Skeletal muscle tissue (tissue), 3 donors: ENCODE measurements at regions not wholly inside any gene's neighbourhood (a gene's known extent, or its start where the extent isn't known, plus 50 kb on each side); places are given as distances from the start of the nearest gene placed in this dataset.

Experiments used
- H3K27ac ChIP-seq: one replicate; pipeline ENCODE4 v1.7.0; 2013; ENCODE audit warnings: mild to moderate bottlenecking, low read depth, low read length, inconsistent platforms
- H3K27me3 ChIP-seq, 3 donors: one replicate each; pipeline ENCODE4 v1.7.0; 2013; ENCODE audit warnings: low read length in 3 of 3; ENCODE audit not compliant: control insufficient read depth in 3 of 3, insufficient read depth in 3 of 3
- H3K36me3 ChIP-seq, 3 donors: one replicate each; pipeline ENCODE4 v1.7.0; 2013; ENCODE audit warnings: low read length in 3 of 3; ENCODE audit not compliant: control insufficient read depth in 3 of 3, insufficient read depth in 3 of 3
- H3K4me1 ChIP-seq, 3 donors: one replicate each; pipeline ENCODE4 v1.7.0; 2013; ENCODE audit warnings: low read length in 3 of 3, mild to moderate bottlenecking in 3 of 3; ENCODE audit not compliant: control insufficient read depth in 3 of 3, insufficient read depth in 3 of 3
- H3K4me3 ChIP-seq, 3 donors: one replicate each; pipeline ENCODE4 v1.7.0; 2013; ENCODE audit warnings: low read length in 3 of 3
- H3K9ac ChIP-seq, 3 donors: one replicate each; pipeline ENCODE4 v1.7.0; 2013; ENCODE audit warnings: low read length in 3 of 3, mild to moderate bottlenecking in 3 of 3, moderate library complexity in 2 of 3, low read depth in 1 of 3
- H3K9me3 ChIP-seq, 3 donors: one replicate each; pipeline ENCODE4 v1.7.0; 2013; ENCODE audit warnings: low read length in 3 of 3; ENCODE audit not compliant: control insufficient read depth in 3 of 3
- donor health status: Osteomylitis.

DNA sequence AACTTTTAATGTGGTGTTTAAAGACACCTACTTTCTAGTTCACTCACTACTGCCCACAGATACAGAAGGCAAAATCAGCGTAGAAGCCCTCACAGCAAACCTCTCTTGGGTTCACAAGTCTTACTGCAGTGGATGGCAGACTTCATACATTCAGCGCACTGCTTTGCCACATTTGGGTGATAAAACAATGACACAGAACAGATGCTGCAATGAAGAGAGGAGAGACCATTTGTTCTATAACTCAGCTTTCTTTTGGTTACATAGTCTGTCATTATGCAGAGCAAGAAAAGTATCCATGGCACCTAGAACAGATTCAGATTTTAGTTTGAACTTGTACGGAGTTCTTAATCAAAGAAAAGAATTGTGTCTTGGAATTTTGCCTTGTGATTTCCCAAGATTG is 459.0 kb downstream of the BCAT1 start:
- H3K36me3 ChIP-seq, result no peaks in the 10 kb centered on the region
- no peaks in the 10 kb centered on the region for H3K9me3 ChIP-seq
- no peaks in the 10 kb centered on the region for H3K4me1 ChIP-seq
- no peaks in the 10 kb centered on the region for H3K27me3 ChIP-seq
- H3K4me3 ChIP-seq, result no peak overlapping the region
- H3K27ac ChIP-seq, result no peak overlapping the region
- no peak overlapping the region for H3K9ac ChIP-seq

DNA sequence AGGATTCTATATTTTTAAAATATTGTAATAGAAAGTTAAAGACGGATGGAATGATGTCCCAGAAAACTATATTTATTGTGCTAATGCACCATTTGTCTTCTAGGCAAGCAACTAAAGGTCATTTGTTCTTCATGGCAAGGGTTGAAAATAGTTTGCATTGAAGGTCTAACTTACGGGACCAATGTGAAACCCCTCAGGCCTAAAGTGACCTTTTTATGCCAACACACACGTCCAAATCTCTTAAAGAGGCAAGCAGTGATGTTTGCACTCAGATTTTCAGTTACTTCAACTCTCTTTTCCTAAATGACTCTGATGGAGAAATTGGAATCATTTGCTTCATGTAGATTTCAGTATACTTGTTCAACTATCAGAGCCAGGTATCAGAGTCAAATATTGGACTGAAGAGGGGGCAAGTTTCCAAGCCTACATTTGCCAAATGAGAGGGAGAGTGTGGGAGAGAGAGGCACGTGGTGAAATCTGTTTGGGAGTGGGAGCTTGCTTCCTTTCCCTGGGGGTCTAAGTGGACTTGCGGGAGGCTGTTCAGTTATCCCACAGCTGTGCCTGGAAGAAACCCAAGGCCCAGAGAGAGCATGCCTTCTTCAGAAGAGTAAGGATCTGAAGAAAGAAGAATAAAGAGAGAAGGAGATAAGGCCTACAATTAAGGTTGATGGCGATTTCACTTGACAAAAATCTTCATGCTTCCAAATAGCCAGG is 459.8 kb downstream of the BCAT1 start:
- Histone ChIP-seq H3K36me3 (no peaks in the 10 kb centered on the region), H3K27ac (no peak overlapping the region), H3K4me3 (no peak overlapping the region), H3K9ac (no peak overlapping the region), H3K27me3 (no peaks in the 10 kb centered on the region), H3K9me3 (no peaks in the 10 kb centered on the region), H3K4me1 (no peaks in the 10 kb centered on the region)

- Histone ChIP-seq H3K36me3 (no peaks in the 10 kb centered on the region), H3K27me3 (no peaks in the 10 kb centered on the region), H3K4me1 (no peaks in the 10 kb centered on the region), H3K9me3 (no peaks in the 10 kb centered on the region), H3K27ac (no peak overlapping the region), H3K4me3 (no peak overlapping the region), H3K9ac (no peak overlapping the region)
These were observed 460.8 kb downstream of the BCAT1 start for GRCh38 chr12:24488091-24488596.

GRCh38 chr12:24487606-24488005 is 461.3 kb downstream of the BCAT1 start:
- Histone ChIP-seq H3K9ac (no peak overlapping the region), H3K27ac (no peak overlapping the region), H3K4me1 (no peaks in the 10 kb centered on the region), H3K36me3 (no peaks in the 10 kb centered on the region), H3K27me3 (no peaks in the 10 kb centered on the region), H3K9me3 (no peaks in the 10 kb centered on the region), H3K4me3 (no peak overlapping the region)

DNA sequence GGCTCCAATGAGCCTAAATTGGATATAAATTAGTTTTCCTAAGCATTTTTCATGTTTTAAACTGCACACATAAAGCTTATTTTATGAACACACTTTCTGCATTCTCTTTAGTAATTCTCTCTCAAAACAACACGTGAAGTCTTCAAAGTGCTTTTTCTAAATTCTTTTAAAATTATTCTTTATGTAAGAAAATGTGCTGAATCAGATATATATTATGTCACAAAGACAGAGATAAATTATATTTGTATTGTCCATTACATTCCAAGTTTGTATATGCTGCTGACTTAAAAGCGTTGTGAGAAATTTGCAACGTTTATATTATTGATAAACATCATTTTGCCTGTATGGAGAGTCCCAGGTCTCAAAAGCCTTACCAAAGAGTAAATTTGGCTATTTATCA is 465.2 kb downstream of the BCAT1 start:
- Histone ChIP-seq H3K9me3 (no peaks in the 10 kb centered on the region), H3K4me1 (no peaks in the 10 kb centered on the region), H3K27ac (no peak overlapping the region), H3K9ac (no peak overlapping the region), H3K4me3 (no peak overlapping the region), H3K27me3 (no peaks in the 10 kb centered on the region), H3K36me3 (no peaks in the 10 kb centered on the region)

DNA sequence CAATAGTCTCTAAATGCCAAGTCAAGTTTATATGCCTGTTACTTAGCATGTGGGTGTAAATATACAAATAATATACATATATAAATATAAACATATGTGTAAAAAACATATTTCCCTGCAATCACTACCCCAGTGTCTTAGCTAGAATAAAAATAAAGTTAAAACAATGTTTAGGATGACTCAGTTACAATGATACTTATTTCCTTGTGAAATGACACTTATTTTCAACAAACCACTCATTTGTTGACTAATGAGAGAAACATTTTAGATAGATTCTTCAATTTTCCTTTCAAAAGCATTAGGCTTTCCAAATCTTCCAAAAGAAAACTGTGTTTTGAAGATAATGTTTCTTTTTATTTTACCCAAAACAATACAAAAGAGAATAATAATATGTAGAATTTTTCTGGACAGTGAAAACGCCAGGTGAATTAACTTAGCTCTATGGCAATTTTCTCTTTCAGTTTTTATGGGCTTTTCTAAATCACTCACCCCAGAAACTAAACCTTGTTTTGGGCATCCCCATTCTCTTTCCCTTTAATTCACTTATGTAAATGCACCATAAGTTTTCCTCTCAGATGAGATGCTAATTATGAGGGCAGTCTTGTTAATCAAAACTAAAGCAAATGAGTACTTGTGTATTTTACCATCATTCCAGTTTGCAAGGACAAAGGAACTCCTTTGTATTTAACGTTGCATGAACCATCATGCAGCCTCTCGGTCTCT is 465.9 kb downstream of the BCAT1 start:
- H3K9ac ChIP-seq, result no peak overlapping the region
- H3K27ac ChIP-seq, result no peak overlapping the region
- H3K9me3 ChIP-seq, result no peaks in the 10 kb centered on the region
- H3K4me1 ChIP-seq, result no peaks in the 10 kb centered on the region
- no peak overlapping the region for H3K4me3 ChIP-seq
- no peaks in the 10 kb centered on the region for H3K36me3 ChIP-seq
- H3K27me3 ChIP-seq, result no peaks in the 10 kb centered on the region

GRCh38 chr12:24482044-24482443 is 466.9 kb downstream of the BCAT1 start:
- H3K27ac ChIP-seq, result no peak overlapping the region
- no peaks in the 10 kb centered on the region for H3K9me3 ChIP-seq
- no peak overlapping the region for H3K9ac ChIP-seq
- H3K4me3 ChIP-seq, result no peak overlapping the region
- H3K27me3 ChIP-seq, result no peaks in the 10 kb centered on the region
- H3K4me1 ChIP-seq, result no peaks in the 10 kb centered on the region
- no peaks in the 10 kb centered on the region for H3K36me3 ChIP-seq

- Histone ChIP-seq H3K4me1 (no peaks in the 10 kb centered on the region), H3K4me3 (no peak overlapping the region), H3K9ac (no peak overlapping the region), H3K27me3 (no peaks in the 10 kb centered on the region), H3K9me3 (no peaks in the 10 kb centered on the region), H3K27ac (no peak overlapping the region), H3K36me3 (no peaks in the 10 kb centered on the region)
These were observed 468.0 kb downstream of the BCAT1 start for GRCh38 chr12:24480766-24481449.

- no peaks in the 10 kb centered on the region for H3K4me1 ChIP-seq
- no peaks in the 10 kb centered on the region for H3K27me3 ChIP-seq
- no peak overlapping the region for H3K9ac ChIP-seq
- no peaks in the 10 kb centered on the region for H3K36me3 ChIP-seq
- H3K9me3 ChIP-seq, result no peaks in the 10 kb centered on the region
- H3K4me3 ChIP-seq, result no peak overlapping the region
- no peak overlapping the region for H3K27ac ChIP-seq
These were observed 469.8 kb downstream of the BCAT1 start for GRCh38 chr12:24479131-24479530.

- Histone ChIP-seq H3K4me3 (no peak overlapping the region), H3K27me3 (no peaks in the 10 kb centered on the region), H3K9ac (no peak overlapping the region), H3K9me3 (no peaks in the 10 kb centered on the region), H3K27ac (no peak overlapping the region), H3K4me1 (no peaks in the 10 kb centered on the region), H3K36me3 (no peaks in the 10 kb centered on the region)
These were observed 470.6 kb downstream of the BCAT1 start for GRCh38 chr12:24478254-24478653.
